ENCODE measurements at regions not wholly inside any gene's neighbourhood (a gene's known extent, or its start where the extent isn't known, plus 50 kb on each side); places are given as distances from the start of the nearest gene placed in this dataset.

DNA sequence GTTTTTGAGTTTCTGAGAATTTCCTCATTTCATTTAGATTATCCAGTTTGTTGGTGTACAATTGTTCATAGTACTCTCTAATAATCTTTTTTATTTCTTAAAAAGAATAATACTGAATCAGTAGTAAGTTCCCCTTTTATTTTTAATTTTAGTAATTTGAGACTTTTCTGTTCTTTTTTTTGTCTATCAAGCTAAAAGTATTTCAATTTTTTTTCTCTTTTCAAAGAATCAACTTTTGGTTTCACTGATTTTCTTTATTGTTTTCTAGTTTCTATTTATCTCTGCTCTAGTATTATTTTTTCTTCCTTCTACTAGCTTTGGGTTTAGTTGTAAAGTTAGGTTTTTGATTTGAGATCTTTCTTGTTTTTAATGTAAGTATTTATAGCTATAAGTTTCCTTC is 60.6 kb upstream of the ARL15 start:
- in situ Hi-C loops (cut with HindIII; ENCODE audit: low sequenced_read_pairs): no loop called here
- TF ChIP-seq CTCF (IDR thresholded peaks at IDR 0.05; ENCODE audit: low read depth, low read length, missing control alignments): no peak
- H3K4me3 ChIP-seq (ENCODE audit: low read depth, low read length): no peak overlapping the region
- DNase-seq (ENCODE audit: low read depth): no peak

- no peak overlapping the region for H3K4me3 ChIP-seq (ENCODE audit: low read depth, low read length)
- in situ Hi-C loops (cut with HindIII; ENCODE audit: low sequenced_read_pairs): no loop called here
- DNase-seq (ENCODE audit: low read depth): no peak
- no peak for TF ChIP-seq CTCF (IDR thresholded peaks at IDR 0.05; ENCODE audit: low read depth, low read length, missing control alignments)
Measured at GRCh38 chr5:54367844-54368243, 57.5 kb upstream of the ARL15 start.

DNA sequence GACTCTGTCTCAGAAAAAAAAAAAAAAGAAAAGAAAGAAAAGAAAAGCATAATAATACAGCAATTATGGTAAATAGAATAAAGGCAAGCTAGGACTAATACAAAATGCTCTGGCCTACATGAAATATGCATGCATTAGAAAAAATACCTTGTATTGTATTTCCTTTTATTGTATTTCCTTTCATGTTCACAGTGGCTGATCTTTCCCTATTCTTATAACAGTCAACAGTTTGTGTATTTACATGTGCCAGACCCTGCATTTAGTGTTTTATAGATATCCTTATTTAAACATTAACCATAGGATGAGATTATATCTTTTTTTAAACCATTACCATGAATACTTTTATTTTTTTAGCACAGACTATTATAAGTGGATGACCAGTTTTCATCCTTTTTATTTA is 56.3 kb upstream of the ARL15 start:
- no peak overlapping the region for H3K4me3 ChIP-seq (ENCODE audit: low read depth, low read length)
- no peak for TF ChIP-seq CTCF (IDR thresholded peaks at IDR 0.05; ENCODE audit: low read depth, low read length, missing control alignments)
- no peak for DNase-seq (ENCODE audit: low read depth)
- in situ Hi-C loops (cut with HindIII; ENCODE audit: low sequenced_read_pairs): no loop called here

DNA sequence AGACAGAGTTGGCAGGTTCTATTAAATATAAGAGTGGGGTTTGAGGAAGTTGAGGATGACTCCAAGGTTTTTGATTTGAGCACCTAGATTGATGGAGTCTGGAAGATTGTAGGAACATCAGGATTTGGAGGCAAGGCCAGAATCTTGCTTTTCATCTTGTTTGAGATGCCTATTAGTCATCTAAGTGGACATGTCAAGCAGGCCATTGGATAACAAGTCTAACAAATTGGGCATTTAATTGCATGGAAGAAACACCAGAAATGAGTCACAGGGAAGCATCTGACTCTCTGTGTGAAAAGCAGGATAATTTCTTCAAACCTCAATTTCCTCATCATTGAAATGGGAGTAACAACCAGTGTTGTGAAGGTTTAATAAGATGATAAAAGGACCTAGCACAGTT is 53.3 kb upstream of the ARL15 start:
- in situ Hi-C loops (cut with HindIII; ENCODE audit: low sequenced_read_pairs): no loop called here
- no peak overlapping the region for H3K4me3 ChIP-seq (ENCODE audit: low read depth, low read length)
- DNase-seq (ENCODE audit: low read depth): no peak
- no peak for TF ChIP-seq CTCF (IDR thresholded peaks at IDR 0.05; ENCODE audit: low read depth, low read length, missing control alignments)

GRCh38 chr5:54362992-54363625 is 52.7 kb upstream of the ARL15 start:
- in situ Hi-C loops (cut with HindIII; ENCODE audit: low sequenced_read_pairs): no loop called here
- TF ChIP-seq CTCF (IDR thresholded peaks at IDR 0.05; ENCODE audit: low read depth, low read length, missing control alignments): no peak
- H3K4me3 ChIP-seq (ENCODE audit: low read depth, low read length): no peak overlapping the region
- DNase-seq (ENCODE audit: low read depth): no peak

DNA sequence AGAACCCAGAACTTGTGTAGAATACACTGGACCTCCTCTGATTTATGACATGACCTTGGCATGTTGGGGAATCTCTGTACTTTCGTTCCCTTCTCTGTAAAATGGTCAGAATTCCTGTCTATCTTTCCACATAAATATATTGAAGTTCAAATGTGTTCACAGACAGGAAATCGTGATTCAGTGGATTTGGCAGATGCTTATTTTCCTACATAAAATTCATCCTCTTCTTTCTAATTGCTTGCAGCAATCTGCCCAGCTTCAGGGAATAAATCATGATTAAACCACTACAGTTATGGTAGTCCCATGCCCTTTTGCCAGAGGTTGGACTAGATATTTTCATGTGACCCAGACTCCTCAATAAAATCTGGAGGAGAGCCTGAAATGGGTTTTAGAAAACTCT is 52.1 kb upstream of the ARL15 start:
- no peak for TF ChIP-seq CTCF (IDR thresholded peaks at IDR 0.05; ENCODE audit: low read depth, low read length, missing control alignments)
- in situ Hi-C loops (cut with HindIII; ENCODE audit: low sequenced_read_pairs): no loop called here

More for the DNA sequence above, 52.1 kb upstream of the ARL15 start:
- no peak for DNase-seq (ENCODE audit: low read depth)
- H3K4me3 ChIP-seq (ENCODE audit: low read depth, low read length): no peak overlapping the region

Measured in astrocyte of the cerebellum (primary cell).